AG04450 (cell line): ENCODE measurements at regions not wholly inside any gene's neighbourhood (a gene's known extent, or its start where the extent isn't known, plus 50 kb on each side); places are given as distances from the start of the nearest gene placed in this dataset.
"Not testable (repeated sequence)": the region's sequence is repeated elsewhere in the genome, so short reads cannot be mapped to it uniquely, and the experiment has no call there.

Experiments used
- CTCF ChIA-PET: fragments of 300-600, 350-600 bp; formaldehyde crosslinking; extraction: SDS; loops from one replicate; lab custom pipeline; 2022; ENCODE audit warnings: antibody characterized with exemption, inconsistent platforms; lab: Charles Lee
- POLR2A ChIA-PET: fragments of 350-600 bp; formaldehyde crosslinking; extraction: SDS; loops from one replicate; lab custom pipeline; 2021; ENCODE audit warnings: antibody characterized with exemption, inconsistent platforms; lab: Yijun Ruan, JAX
- DNase-seq: peaks from one replicate; pipeline ENCODE4 v3.0.0-alpha.2; 2011; ENCODE audit warnings: low read depth, low spot score
- H3K27ac ChIP-seq: one replicate; pipeline ENCODE4 v1.5.1; 2012; ENCODE audit warnings: low read depth, low read length, control low read depth
- H3K27me3 ChIP-seq: one replicate; pipeline ENCODE4 v1.6.0; 2012; ENCODE audit warnings: low read length; ENCODE audit not compliant: control insufficient read depth, insufficient read depth
- H3K4me3 ChIP-seq: 2 replicates; pipeline ENCODE4 v1.5.1; 2011; ENCODE audit warnings: mild to moderate bottlenecking, low read depth, low read length, control low read depth
- H3K9me3 ChIP-seq: 2 replicates; pipeline ENCODE4 v1.5.1; 2012; ENCODE audit warnings: low read length; ENCODE audit not compliant: control insufficient read depth, insufficient read depth
- TF ChIP-seq, protein P1 (sequence below): IDR thresholded peaks from 2 replicates; pipeline ENCODE4 v1.5.1; 2011; ENCODE audit warnings: low read depth, low read length, control low read depth, inconsistent platforms

DNA sequence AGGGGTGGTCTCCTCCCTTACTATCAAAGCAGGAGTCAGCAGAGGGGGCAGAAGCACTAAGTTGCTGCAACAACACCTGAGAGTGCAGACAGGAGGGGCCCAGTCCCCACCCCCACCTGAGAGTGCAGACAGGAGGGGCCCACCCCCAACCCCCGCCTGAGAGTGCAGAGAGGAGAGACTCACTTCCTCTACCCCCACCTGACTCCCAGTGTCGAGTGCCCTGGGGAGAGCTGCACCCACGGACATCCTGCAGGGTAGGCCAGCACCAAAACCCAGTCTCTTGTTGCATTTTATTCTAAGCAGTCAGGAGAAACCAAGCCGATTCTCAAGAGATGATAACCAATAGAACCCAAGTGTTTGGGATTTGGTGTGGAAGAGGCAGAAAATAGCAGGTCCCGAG, 78.4 kb downstream of the NAPG start:
- TF ChIP-seq, protein P1, sequence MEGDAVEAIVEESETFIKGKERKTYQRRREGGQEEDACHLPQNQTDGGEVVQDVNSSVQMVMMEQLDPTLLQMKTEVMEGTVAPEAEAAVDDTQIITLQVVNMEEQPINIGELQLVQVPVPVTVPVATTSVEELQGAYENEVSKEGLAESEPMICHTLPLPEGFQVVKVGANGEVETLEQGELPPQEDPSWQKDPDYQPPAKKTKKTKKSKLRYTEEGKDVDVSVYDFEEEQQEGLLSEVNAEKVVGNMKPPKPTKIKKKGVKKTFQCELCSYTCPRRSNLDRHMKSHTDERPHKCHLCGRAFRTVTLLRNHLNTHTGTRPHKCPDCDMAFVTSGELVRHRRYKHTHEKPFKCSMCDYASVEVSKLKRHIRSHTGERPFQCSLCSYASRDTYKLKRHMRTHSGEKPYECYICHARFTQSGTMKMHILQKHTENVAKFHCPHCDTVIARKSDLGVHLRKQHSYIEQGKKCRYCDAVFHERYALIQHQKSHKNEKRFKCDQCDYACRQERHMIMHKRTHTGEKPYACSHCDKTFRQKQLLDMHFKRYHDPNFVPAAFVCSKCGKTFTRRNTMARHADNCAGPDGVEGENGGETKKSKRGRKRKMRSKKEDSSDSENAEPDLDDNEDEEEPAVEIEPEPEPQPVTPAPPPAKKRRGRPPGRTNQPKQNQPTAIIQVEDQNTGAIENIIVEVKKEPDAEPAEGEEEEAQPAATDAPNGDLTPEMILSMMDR = no peak
- CTCF ChIA-PET = no interaction called here
- no peak for DNase-seq
- POLR2A ChIA-PET = no interaction called here
- Histone ChIP-seq H3K27me3 (no peaks in the 10 kb centered on the region), H3K4me3 (no peak overlapping the region), H3K9me3 (no peaks in the 10 kb centered on the region), H3K27ac (no peak overlapping the region)

DNA sequence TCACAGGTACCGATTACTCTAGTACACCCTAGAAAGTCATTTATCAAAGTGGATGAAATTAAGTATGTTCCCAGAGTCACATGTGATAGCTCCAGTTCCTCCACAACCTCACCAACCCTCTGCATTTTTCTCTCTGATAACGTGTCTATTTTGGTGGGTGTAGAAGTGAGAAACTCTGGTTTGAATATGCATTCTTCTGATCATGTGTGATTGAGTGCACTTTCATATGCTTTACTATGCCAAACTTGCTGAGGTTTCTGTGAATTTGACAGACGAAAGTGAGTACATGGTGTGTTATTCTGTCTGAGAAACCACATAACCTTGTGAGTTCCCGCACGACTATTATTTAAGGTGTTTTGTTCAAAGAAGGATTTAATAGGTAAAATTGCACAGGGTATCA, 81.1 kb downstream of the NAPG start:
- H3K9me3 ChIP-seq, H3K27me3 ChIP-seq, POLR2A ChIA-PET, CTCF ChIA-PET, H3K4me3 ChIP-seq, H3K27ac ChIP-seq, DNase-seq: not testable (repeated sequence)

- H3K4me3 ChIP-seq, H3K9me3 ChIP-seq, DNase-seq, H3K27me3 ChIP-seq, CTCF ChIA-PET, H3K27ac ChIP-seq, POLR2A ChIA-PET: not testable (repeated sequence)
Observed at GRCh38 chr18:10607332-10608248, 81.8 kb downstream of the NAPG start.

GRCh38 chr18:10608450-10608849, 82.6 kb downstream of the NAPG start:
- CTCF ChIA-PET, H3K27ac ChIP-seq, POLR2A ChIA-PET, H3K9me3 ChIP-seq, DNase-seq, H3K27me3 ChIP-seq, H3K4me3 ChIP-seq: not testable (repeated sequence)

- H3K27me3 ChIP-seq, H3K27ac ChIP-seq, H3K4me3 ChIP-seq, H3K9me3 ChIP-seq, DNase-seq, POLR2A ChIA-PET: not testable (repeated sequence)
- CTCF ChIA-PET = interaction anchor here (0.8 kb wide), 1 partner anchor 545 kb away, joined by 3 read pairs; no protein-coding TSS in a partner anchor
Observed at GRCh38 chr18:10609046-10609445, 83.2 kb downstream of the NAPG start.

DNA sequence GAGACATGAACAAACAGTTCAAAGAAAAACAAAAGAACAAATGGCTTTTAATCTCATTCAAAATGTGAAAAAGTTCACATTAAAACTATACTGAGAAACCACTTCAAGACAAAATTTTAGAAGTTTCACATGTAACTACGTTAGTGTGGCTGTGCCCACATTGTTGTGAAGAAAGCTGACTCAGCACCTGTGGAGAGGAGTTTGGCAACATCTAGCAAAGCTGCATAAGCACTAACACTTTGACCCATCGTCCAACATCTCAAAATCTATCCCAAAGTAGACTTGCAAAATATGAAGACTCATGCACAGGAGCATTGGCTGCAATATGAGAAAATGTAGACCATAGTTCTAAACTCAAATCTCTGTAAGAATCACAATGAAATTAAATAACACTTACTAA, 87.4 kb downstream of the NAPG start:
- CTCF ChIA-PET, DNase-seq, H3K4me3 ChIP-seq, H3K27ac ChIP-seq, POLR2A ChIA-PET, H3K9me3 ChIP-seq, H3K27me3 ChIP-seq: not testable (repeated sequence)

DNA sequence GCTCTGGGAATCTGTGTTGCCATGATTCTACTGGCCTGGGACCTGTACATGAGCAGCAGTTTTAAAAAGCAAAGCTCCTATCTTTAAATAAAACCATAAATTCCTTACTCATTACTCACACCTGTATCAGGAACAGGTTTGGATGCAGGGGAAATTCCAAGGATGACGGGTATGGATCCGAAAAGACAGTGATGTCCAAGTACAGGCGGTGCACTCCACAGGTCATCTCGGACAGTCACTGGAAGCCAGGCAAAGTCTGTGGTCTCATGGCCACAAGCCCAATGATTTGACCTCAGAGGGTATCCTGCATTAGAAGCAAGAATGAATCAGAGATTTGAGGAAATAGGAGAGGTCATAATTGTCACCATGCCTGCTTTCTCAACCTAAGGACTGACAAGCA, 90.9 kb downstream of the NAPG start:
- DNase-seq, H3K27ac ChIP-seq, CTCF ChIA-PET, H3K9me3 ChIP-seq, H3K27me3 ChIP-seq, H3K4me3 ChIP-seq, POLR2A ChIA-PET: not testable (repeated sequence)

DNA sequence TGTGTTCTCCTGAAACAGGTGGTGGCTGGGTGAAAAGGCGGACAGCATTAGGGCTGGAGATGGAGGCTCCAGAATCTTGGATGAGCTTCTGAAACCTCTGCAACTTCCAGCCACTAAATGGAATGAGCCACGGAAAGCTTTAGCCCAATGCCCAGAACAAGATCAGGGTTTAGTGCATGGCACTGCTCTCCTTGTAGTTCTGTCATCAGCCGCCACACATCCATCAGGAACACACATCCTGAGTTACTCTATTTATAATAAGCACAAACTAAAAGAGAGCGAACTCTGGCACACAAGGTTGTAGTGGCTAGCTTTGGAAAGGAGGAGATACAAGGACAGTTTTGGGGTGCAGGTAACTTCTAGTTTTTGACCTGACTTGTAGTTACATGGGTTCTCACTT, 93.0 kb downstream of the NAPG start:
- H3K9me3 ChIP-seq, POLR2A ChIA-PET, DNase-seq, H3K27me3 ChIP-seq, H3K4me3 ChIP-seq, H3K27ac ChIP-seq, CTCF ChIA-PET: not testable (repeated sequence)

GRCh38 chr18:10619280-10619679, 93.5 kb downstream of the NAPG start:
- H3K4me3 ChIP-seq, POLR2A ChIA-PET, H3K9me3 ChIP-seq, CTCF ChIA-PET, DNase-seq, H3K27ac ChIP-seq, H3K27me3 ChIP-seq: not testable (repeated sequence)

GRCh38 chr18:10619833-10620232, 94.0 kb downstream of the NAPG start:
- DNase-seq, H3K27ac ChIP-seq, H3K9me3 ChIP-seq, POLR2A ChIA-PET, H3K4me3 ChIP-seq, CTCF ChIA-PET, H3K27me3 ChIP-seq: not testable (repeated sequence)
